Neutrophil (primary cell): ENCODE measurements at regions not wholly inside any gene's neighbourhood (a gene's known extent, or its start where the extent isn't known, plus 50 kb on each side); places are given as distances from the start of the nearest gene placed in this dataset.

ENCODE experiments used
- H3K27ac ChIP-seq: fragments of 200-600 bp; sonication (generic); 2 replicates; pipeline ENCODE4 v1.5.1; 2016; ENCODE audit warnings: mild to moderate bottlenecking, moderate library complexity
- H3K27me3 ChIP-seq: fragments of 200-600 bp; sonication (generic); 2 replicates; pipeline ENCODE4 v1.6.0; 2016; ENCODE audit warnings: mild to moderate bottlenecking
- H3K36me3 ChIP-seq: fragments of 200-600 bp; sonication (generic); 2 replicates; pipeline ENCODE4 v1.5.1; 2017
- H3K4me1 ChIP-seq, 2 experiments: fragments of 200-600 bp in 1 of 2; sonication (generic) in 1 of 2; 1 replicate in 1 of 2; 2 replicates in 1 of 2; pipeline versions ENCODE4 v1.5.1 to v1.6.1; 2013 to 2016; ENCODE audit warnings: low read depth in 1 of 2, low read length in 1 of 2, mild to moderate bottlenecking in 1 of 2, moderate library complexity in 1 of 2; ENCODE audit not compliant: control insufficient read depth in 1 of 2, insufficient read depth in 1 of 2
- H3K4me3 ChIP-seq, 2 experiments: fragments of 200-600 bp in 1 of 2; sonication (generic) in 1 of 2; 1 replicate in 1 of 2; 2 replicates in 1 of 2; pipeline ENCODE4 v1.5.1; 2013 to 2016; ENCODE audit warnings: low read depth in 1 of 2, low read length in 1 of 2, mild to moderate bottlenecking in 1 of 2, moderate library complexity in 1 of 2
- H3K9me3 ChIP-seq: fragments of 200-600 bp; sonication (generic); 2 replicates; pipeline ENCODE4 v1.5.1; 2016
- CTCF ChIP-seq: fragments of 200-600 bp; sonication (generic); IDR thresholded peaks from 2 replicates; pipeline ENCODE4 v1.5.1; 2016; ENCODE audit warnings: antibody characterized with exemption

DNA sequence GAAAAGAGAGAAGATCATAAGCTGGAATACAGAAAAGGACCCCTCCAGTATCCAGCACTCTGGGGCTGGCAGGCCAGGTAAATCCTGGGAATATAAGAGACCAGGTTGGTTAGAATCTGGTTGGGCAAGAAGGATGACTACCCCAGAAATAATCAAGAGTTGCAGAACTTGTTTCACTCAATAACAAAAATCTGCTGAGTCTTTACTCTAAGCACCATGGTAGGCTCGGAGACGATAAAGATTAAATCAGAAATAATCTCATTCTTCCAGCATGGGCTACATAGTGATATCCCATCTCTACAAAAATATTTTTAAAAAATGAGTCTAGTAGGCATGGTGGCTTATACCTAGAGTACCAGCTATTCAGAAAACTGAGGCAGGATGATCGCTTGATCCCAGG, 138.0 kb upstream of the KCNJ16 start:
- no peaks in the 10 kb centered on the region for H3K4me1 ChIP-seq
- TF ChIP-seq CTCF: no peak
- H3K27ac ChIP-seq: no peak overlapping the region
- no peaks in the 10 kb centered on the region for H3K9me3 ChIP-seq
- H3K4me3 ChIP-seq: no peak overlapping the region
- H3K27me3 ChIP-seq: no peaks in the 10 kb centered on the region
- no peaks in the 10 kb centered on the region for H3K36me3 ChIP-seq

DNA sequence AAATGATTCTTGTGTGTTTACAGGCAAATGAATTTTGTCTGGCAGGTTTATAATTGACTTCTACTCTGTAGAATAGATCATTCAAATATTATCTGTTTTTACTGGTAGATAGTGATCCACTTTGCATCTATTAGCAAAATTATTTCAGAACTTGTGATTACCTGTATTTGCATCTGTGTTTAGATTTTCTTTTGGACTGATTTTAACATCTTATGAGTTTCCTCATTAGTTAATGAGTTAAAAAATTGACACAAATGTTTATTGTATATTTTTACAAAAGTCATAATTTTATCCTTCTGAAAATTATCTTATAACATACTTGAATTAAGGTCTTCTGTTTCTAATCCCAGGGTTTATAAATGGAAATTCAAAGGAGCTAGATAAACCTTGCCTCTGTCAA, 132.0 kb upstream of the KCNJ16 start:
- no peak for TF ChIP-seq CTCF
- no peak overlapping the region for H3K27ac ChIP-seq
- H3K9me3 ChIP-seq: no peaks in the 10 kb centered on the region
- no peaks in the 10 kb centered on the region for H3K27me3 ChIP-seq
- no peaks in the 10 kb centered on the region for H3K36me3 ChIP-seq
- no peaks in the 10 kb centered on the region for H3K4me1 ChIP-seq
- no peak overlapping the region for H3K4me3 ChIP-seq

GRCh38 chr17:69944406-69944805, 130.6 kb upstream of the KCNJ16 start:
- Histone ChIP-seq H3K9me3 (no peaks in the 10 kb centered on the region), H3K27me3 (no peaks in the 10 kb centered on the region), H3K4me3 (no peak overlapping the region), H3K27ac (no peak overlapping the region), H3K4me1 (no peaks in the 10 kb centered on the region), H3K36me3 (no peaks in the 10 kb centered on the region)
- no peak for TF ChIP-seq CTCF

DNA sequence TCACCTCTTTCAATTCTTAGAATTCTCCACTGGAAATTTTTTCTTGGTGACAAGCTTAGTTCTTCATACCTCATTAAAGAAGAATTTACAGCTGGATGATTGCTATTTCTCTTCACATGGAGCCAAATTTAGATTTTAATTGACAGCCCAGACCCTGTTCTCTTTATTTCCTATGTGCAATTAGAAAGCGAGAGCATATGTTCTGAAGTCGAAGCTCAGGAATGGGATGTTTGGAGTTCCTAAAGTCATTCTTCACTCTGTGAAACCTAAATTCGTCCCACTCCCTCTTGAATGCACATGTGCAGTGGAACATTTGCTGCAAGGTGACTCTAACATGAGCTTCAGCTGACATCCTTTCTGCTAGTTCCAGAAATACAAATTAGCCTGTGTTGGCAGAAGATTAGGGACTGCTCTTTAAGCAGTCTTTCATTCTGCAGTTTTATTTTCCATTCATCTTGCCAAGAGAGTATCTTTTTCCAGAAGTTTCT, 129.3 kb upstream of the KCNJ16 start:
- Histone ChIP-seq H3K4me1 (no peaks in the 10 kb centered on the region), H3K9me3 (no peaks in the 10 kb centered on the region), H3K4me3 (no peak overlapping the region), H3K27ac (no peak overlapping the region), H3K36me3 (no peaks in the 10 kb centered on the region), H3K27me3 (no peaks in the 10 kb centered on the region)
- TF ChIP-seq CTCF: no peak

DNA sequence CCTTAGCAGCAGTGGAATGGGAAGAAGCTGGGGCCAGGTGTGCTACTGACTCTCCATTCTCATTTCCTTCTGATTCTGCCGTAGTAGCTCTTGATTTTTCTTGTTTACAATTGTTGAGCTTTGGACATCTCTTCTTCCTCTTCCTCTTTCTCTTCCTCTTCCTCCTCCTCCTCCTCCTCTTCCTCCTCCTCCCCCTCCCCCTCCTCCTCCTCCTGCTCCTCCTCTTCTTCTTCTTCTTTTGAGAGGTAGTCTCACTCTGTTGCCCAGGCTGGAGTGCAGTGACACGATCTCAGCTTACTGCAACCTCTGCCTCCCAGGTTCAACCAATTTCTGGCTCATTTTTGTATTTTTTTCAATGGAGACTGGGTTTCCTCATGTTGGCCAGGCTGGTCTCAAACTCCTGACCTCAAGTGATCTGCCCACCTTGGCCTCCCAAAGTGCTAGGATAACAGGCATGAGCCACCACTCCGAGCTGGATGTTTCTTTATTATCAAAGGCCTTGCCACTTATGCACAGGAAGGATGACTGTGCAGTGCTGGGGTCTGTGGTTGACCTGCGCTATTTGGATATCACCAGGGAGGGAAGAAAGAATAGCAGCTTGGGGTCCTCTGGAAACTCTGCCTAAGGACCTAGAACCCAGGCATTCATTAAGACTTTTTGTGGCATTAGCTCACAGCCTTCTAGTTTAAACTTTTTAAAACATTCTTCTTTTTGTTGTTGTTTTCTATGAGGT, 127.8 kb upstream of the KCNJ16 start:
- Histone ChIP-seq H3K27ac (no peak overlapping the region), H3K4me1 (no peaks in the 10 kb centered on the region), H3K4me3 (no peak overlapping the region), H3K9me3 (no peaks in the 10 kb centered on the region), H3K27me3 (no peaks in the 10 kb centered on the region), H3K36me3 (no peaks in the 10 kb centered on the region)
- no peak for TF ChIP-seq CTCF
